AG04449 (cell line): ENCODE measurements at regions not wholly inside any gene's neighbourhood (a gene's known extent, or its start where the extent isn't known, plus 50 kb on each side); places are given as distances from the start of the nearest gene placed in this dataset.

Experiments
- CTCF ChIA-PET: fragments of 350-600 bp; formaldehyde crosslinking; extraction: SDS; loops from one replicate; lab custom pipeline; 2021; ENCODE audit warnings: antibody characterized with exemption; lab: Yijun Ruan, JAX
- POLR2A ChIA-PET: fragments of 400-600, 350-600 bp; formaldehyde crosslinking; extraction: SDS; loops from one replicate; lab custom pipeline; 2020; ENCODE audit warnings: antibody characterized with exemption, inconsistent platforms; lab: Yijun Ruan, JAX
- DNase-seq: peaks from one replicate; pipeline ENCODE4 v3.0.0-alpha.2; 2010; ENCODE audit warnings: low read depth, low spot score
- H3K4me3 ChIP-seq: 2 replicates; pipeline ENCODE4 v1.5.1; 2011; ENCODE audit warnings: low read depth, mild to moderate bottlenecking, control low read depth, low read length
- CTCF ChIP-seq: IDR thresholded peaks from one replicate; pipeline ENCODE4 v1.5.1; 2011; ENCODE audit warnings: mild to moderate bottlenecking, moderate library complexity, low read length, control low read depth, inconsistent platforms; ENCODE audit not compliant: insufficient read depth; ENCODE audit errors: missing control alignments

GRCh38 chr12:86837246-86837645, 581.1 kb upstream of the MGAT4C start:
- TF ChIP-seq CTCF = no peak
- ChIA-PET CTCF (no interaction called here), POLR2A (no interaction called here)
- DNase-seq = no peak
- H3K4me3 ChIP-seq = no peak overlapping the region

GRCh38 chr12:86834217-86834616, 578.0 kb upstream of the MGAT4C start:
- TF ChIP-seq CTCF = no peak
- no peak for DNase-seq
- H3K4me3 ChIP-seq = no peak overlapping the region
- ChIA-PET POLR2A (no interaction called here), CTCF (no interaction called here)

- no peak for DNase-seq
- CTCF ChIA-PET = no interaction called here
- H3K4me3 ChIP-seq = no peak overlapping the region
- TF ChIP-seq CTCF = no peak
- POLR2A ChIA-PET = no interaction called here
Measured at GRCh38 chr12:86827409-86827808, 571.2 kb upstream of the MGAT4C start.

GRCh38 chr12:86826051-86826450, 569.9 kb upstream of the MGAT4C start:
- no peak overlapping the region for H3K4me3 ChIP-seq
- DNase-seq = no peak
- CTCF ChIA-PET = no interaction called here
- POLR2A ChIA-PET = no interaction called here
- TF ChIP-seq CTCF = no peak

- ChIA-PET POLR2A (no interaction called here), CTCF (no interaction called here)
- H3K4me3 ChIP-seq = no peak overlapping the region
- TF ChIP-seq CTCF = no peak
- no peak for DNase-seq
Measured at GRCh38 chr12:86801439-86801838, 545.2 kb upstream of the MGAT4C start.

GRCh38 chr12:86799616-86800015, 543.4 kb upstream of the MGAT4C start:
- TF ChIP-seq CTCF = no peak
- ChIA-PET CTCF (no interaction called here), POLR2A (no interaction called here)

More at GRCh38 chr12:86799616-86800015, 543.4 kb upstream of the MGAT4C start:
- no peak for DNase-seq
- no peak overlapping the region for H3K4me3 ChIP-seq
